Pancreas (tissue), 10 donors: ENCODE measurements at regions not wholly inside any gene's neighbourhood (a gene's known extent, or its start where the extent isn't known, plus 50 kb on each side); places are given as distances from the start of the nearest gene placed in this dataset.

Source experiments
- ATAC-seq, 4 donors: fragments of 200-7000 bp; cut with Tn5 transposase; one replicate each; pipeline versions ENCODE4 v1.8.0 to v1.9.1; 2020; ENCODE audit warnings: mild to moderate bottlenecking in 4 of 4, moderate library complexity in 4 of 4
- DNase-seq, 6 donors: peaks; one replicate each; pipeline ENCODE4 v3.0.0-alpha.2; 2020
- FAIRE-seq: peaks from 2 replicates; lab custom pipeline; 2012; peaks lifted over from hg19 to GRCh38; lab: Jason Lieb, UNC
- H3K27ac ChIP-seq, 4 donors: fragments of 200-600 bp; sonication (generic); 1 replicate in 3 of 4; 2 replicates in 1 of 4; pipeline versions ENCODE4 v1.5.0 to v1.8.0; 2020
- H3K27me3 ChIP-seq, 4 donors: fragments of 200-600 bp; one replicate each; pipeline ENCODE4 v1.8.0; 2021
- H3K36me3 ChIP-seq, 3 donors: fragments of 200-600 bp; sonication (generic) in 1 of 3; one replicate each; pipeline versions ENCODE4 v1.5.0 to v1.8.0; 2020 to 2021
- H3K4me1 ChIP-seq, 3 donors: fragments of 200-600 bp; one replicate each; pipeline ENCODE4 v1.8.0; 2021
- H3K4me3 ChIP-seq, 4 donors: fragments of 200-600 bp; sonication (generic) in 2 of 4; one replicate each; pipeline versions ENCODE4 v1.5.0 to v1.8.0; 2020 to 2021
- H3K9me3 ChIP-seq, 4 donors: fragments of 200-600 bp; one replicate each; pipeline ENCODE4 v1.8.0; 2021
- CTCF ChIP-seq, 4 donors: fragments of 200-600 bp; sonication (generic) in 3 of 4; IDR thresholded peaks; one replicate each; pipeline versions ENCODE4 v1.5.0 to v1.8.0; 2021; ENCODE audit warnings: antibody characterized with exemption in 4 of 4
- WGBS, 2 donors: extraction: QIAGEN DNeasy Blood & Tissue Kit; methylation state at CpG; one replicate each; pipeline ENCODE4 v1.1.7; 2013; 5-methylcytosine and 5-hydroxymethylcytosine counted together
- intact Hi-C, 3 donors: fragments of 100-400 bp; cut with DNase I; formaldehyde crosslinking; loops; one replicate each; pipeline versions ENCODE4 v1.11.1 to v1.14.2; 2022
- donor health status: healthy with polysubstance abuse.
- donor health status: DM: no; HTN: no; CAD: no; lungs with moderate emphysema.
- donor health status: DM: no; HTN: no; CAD: no.
- donor health status: control.
- donor health status: control.
- donor health status: Bipolar disorder and iron deficiency.
- donor health status: DM: yes; HTN: yes; CAD: no.
- donor health status: DM: no; HTN: no; CAD: no.
- donor health status: DM: no; HTN: no; CAD: no.
- donor health status: DM: yes; HTN: yes; CAD: no.

- Histone ChIP-seq H3K4me3 (no peak overlapping the region), H3K4me1 (no peaks in the 10 kb centered on the region), H3K27me3 (no peaks in the 10 kb centered on the region), H3K9me3 (no peaks in the 10 kb centered on the region), H3K36me3 (no peaks in the 10 kb centered on the region), H3K27ac (no peak overlapping the region)
- no peak for FAIRE-seq
- intact Hi-C loops: no loop called here
- no peak for DNase-seq
- ATAC-seq: no peak
- TF ChIP-seq CTCF (IDR thresholded peaks at IDR 0.05): no peak
These were observed 994.8 kb upstream of the GHITM start for GRCh38 chr10:83144461-83144860.

GRCh38 chr10:83153714-83154113, 985.6 kb upstream of the GHITM start:
- H3K9me3 ChIP-seq: no peaks in the 10 kb centered on the region
- no peaks in the 10 kb centered on the region for H3K36me3 ChIP-seq
- no peak overlapping the region for H3K27ac ChIP-seq
- FAIRE-seq (no peak), DNase-seq (no peak), ATAC-seq (no peak)
- 68 to 70% methylated on average over 10 of the region's 10 CpGs for WGBS, 2 donors
- H3K27me3 ChIP-seq: no peaks in the 10 kb centered on the region
- no peak overlapping the region for H3K4me3 ChIP-seq
- intact Hi-C loops: no loop called here
- H3K4me1 ChIP-seq: no peaks in the 10 kb centered on the region
- no peak for TF ChIP-seq CTCF (IDR thresholded peaks at IDR 0.05)

GRCh38 chr10:83164156-83164555, 975.2 kb upstream of the GHITM start:
- ATAC-seq: peak in 2 of 4 donors; percentile 56 to 79
- WGBS, 2 donors: 57 to 63% methylated on average over 3 of the region's 3 CpGs
- TF ChIP-seq CTCF (IDR thresholded peaks at IDR 0.05): no peak
- Histone ChIP-seq H3K27me3 (no peaks in the 10 kb centered on the region), H3K27ac (no peak overlapping the region), H3K36me3 (no peaks in the 10 kb centered on the region), H3K4me3 (no peak overlapping the region), H3K4me1 (no peaks in the 10 kb centered on the region), H3K9me3 (no peaks in the 10 kb centered on the region)
- FAIRE-seq: no peak
- no peak for DNase-seq
- intact Hi-C loops: no loop called here

GRCh38 chr10:83165265-83165664, 974.0 kb upstream of the GHITM start:
- no peak overlapping the region for H3K4me3 ChIP-seq
- H3K9me3 ChIP-seq: no peaks in the 10 kb centered on the region
- intact Hi-C loops: no loop called here
- TF ChIP-seq CTCF (IDR thresholded peaks at IDR 0.05): no peak
- no peak for FAIRE-seq
- no peaks in the 10 kb centered on the region for H3K4me1 ChIP-seq
- 23 to 24% methylated on average over 3 of the region's 3 CpGs for WGBS, 2 donors
- peak; percentile 76 to 89 (median 84) for ATAC-seq
- H3K27ac ChIP-seq: no peak overlapping the region
- peak in 1 of 6 donors; percentile 16 for DNase-seq
- no peaks in the 10 kb centered on the region for H3K36me3 ChIP-seq
- H3K27me3 ChIP-seq: no peaks in the 10 kb centered on the region

GRCh38 chr10:83166344-83166743, 973.0 kb upstream of the GHITM start:
- ATAC-seq (peak; percentile 55 to 84 (median 70)), FAIRE-seq (no peak), DNase-seq (peak in 3 of 6 donors; percentile 7 to 33 (median 25))
- 18 to 21% methylated on average over 5 of the region's 5 CpGs for WGBS, 2 donors
- peak in 1 of 4 donors; percentile 11 for TF ChIP-seq CTCF (IDR thresholded peaks at IDR 0.05)
- no peaks in the 10 kb centered on the region for H3K9me3 ChIP-seq
- no peaks in the 10 kb centered on the region for H3K36me3 ChIP-seq
- H3K27me3 ChIP-seq: no peaks in the 10 kb centered on the region
- intact Hi-C loops: no loop called here
- H3K4me1 ChIP-seq: no peaks in the 10 kb centered on the region
- no peak overlapping the region for H3K4me3 ChIP-seq
- H3K27ac ChIP-seq: no peak overlapping the region
